ENCODE measurements at regions not wholly inside any gene's neighbourhood (a gene's known extent, or its start where the extent isn't known, plus 50 kb on each side); places are given as distances from the start of the nearest gene placed in this dataset.

DNA sequence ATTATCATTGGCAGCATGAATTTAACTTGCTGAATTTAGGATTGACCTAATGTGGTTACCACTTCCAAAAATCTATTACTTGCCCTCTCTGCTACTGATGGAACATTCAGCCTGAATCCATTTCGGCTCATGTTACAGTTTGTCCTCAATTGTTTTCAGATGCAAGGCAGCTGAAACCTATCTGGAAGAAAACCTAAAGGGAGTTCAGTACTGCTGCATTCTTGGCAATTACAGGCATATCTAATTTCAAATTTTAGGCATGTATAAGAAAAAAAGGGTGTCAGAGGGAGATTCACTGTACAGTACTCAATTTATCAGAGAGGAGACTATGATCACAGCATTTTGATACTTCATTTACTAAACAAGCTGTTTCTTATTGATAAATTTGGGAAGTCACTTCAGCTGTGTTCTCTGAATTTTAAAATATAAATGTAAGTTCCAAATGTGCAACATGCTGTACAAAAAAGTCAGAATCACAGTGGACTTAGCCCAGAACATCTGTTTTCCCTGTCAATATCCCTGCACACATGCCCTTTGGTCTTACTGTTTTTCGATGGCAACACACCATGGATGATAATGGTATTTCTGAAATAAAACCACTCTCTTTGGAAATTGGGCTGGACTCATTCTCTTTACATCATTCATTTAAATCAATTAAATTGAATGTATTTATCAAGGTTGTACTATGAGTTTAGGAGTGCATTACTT, 651.6 kb upstream of the ADGRL4 start:
- no peak for DNase-seq

DNA sequence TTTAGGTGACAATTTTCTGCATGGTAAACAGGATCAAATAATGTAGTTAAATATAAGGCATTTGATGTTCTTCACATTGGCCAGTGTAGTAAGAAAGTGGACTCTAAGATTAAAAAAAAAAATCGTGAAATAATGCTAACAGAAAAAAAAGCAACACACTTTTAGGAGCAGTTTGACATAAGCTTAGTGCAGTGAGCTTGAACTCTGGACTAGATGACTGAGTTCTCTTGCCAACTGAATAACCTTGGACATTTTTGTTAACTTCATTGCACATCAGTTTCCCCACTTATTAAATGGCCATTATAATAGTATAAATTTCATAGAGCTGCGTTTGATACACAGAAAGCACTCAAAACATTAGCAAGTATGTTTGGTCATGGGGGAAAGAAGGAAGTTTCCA, 649.3 kb upstream of the ADGRL4 start:
- DNase-seq, result no peak

DNA sequence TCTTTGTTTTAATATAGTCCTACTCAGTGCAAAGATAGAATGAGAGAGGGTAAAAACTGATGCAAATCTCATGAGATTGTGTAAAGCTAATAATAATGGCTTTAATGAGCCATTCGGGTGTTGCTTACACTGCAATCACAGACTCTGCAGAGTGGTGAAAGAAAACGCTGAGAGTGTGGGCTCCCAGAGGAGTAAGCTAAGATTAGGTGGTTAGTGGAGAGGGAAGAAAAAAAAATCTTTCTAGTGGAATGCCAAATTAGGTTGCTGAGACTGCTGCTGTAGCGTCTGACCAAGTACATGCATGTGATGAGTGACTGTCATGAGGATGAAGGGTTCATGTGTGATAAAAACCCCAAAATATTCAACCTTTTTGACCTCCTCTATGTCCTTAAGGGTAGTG, 645.9 kb upstream of the ADGRL4 start:
- DNase-seq, result no peak

DNA sequence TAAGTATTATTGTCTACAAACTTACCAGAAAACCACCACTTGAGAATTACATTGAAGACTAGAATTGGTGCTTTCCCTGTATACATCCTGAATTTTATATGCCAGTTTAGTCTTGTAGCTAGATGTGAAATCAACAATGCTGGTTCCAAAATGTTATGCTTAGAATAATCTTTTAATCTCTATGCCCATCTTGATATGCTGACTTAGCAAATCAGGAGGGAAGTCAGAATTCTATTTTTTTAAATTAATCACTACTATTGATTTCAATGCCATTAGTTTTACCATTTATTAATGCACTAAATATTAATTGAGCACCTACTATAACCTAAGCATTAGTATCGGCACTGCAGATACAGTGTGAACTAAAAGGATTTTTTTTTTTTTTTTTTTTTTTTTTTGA, 641.6 kb upstream of the ADGRL4 start:
- no peak for DNase-seq

DNA sequence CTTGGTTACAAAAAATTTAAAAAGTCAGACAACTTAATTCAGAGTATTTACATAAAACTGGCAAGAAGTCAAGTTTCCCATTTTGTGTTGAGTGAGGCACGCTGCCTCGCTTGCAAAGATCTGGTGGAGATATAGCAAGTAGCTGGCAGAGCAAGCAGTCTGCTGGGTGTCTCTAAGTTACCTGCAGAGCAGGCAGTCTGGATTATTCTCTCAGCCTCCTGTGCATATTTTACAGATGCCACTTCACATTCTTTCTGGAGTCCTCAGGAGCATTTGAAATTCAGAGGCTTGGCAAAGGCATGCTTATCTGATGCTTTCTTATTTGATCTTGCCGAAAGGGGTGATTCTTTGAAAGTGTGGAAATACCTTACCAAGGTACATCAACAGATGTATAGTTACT, 640.4 kb upstream of the ADGRL4 start:
- no peak for DNase-seq

DNA sequence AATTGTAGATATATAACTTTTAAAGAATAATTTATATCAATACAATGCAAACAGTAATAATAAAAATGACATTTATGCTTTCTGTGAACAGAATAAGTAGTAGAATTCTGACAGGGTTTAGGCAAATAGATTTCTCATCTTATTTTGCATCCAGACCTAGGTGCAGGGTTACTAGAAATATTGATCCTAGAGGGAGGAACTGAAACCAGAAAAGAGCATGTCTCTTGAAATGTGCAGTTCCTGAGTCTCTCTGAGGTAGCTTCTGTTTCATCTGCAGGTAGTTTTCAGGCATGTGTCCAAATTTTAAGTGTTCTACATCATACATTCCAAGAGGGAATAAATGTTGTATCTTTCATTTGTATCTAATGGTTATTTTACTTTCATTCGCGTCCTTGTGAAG, 631.9 kb upstream of the ADGRL4 start:
- no peak for DNase-seq

DNA sequence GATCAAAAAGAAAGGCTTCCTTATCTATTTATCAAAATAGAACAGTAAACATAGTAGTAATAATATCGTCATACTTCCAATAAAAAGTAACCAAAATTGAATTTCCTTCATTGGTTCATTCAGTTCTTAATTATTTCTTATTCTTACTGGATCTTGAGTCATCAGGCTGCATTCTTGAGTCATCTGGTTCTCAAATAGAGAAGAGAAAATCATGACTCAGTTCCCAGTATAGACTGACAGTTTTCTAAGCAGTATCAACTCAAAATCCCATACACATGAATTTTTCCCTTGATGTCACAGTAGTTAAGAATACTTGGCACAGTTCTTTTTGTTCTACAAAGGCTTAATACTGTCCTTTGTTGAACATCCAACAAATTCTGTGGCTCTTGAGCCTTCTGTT, 626.9 kb upstream of the ADGRL4 start:
- no peak for DNase-seq

DNA sequence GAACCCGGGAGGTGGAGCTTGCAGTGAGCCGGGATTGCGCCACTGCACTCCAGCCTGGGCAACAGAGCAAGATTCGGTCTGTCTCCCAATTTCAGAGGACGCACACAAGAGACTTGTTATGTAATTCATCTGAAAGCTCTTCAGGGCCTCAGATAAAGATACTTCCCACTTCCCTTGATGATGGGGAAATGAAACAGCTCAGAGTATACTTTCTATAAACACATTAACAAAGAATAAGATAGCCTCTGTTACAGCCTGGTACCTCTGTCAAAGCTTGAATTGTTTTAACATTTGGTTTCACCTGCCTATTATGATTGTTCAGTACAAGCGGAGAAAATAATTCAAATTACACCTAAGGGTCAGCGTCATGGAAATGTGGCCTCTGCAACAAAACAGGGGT, 622.9 kb upstream of the ADGRL4 start:
- no peak for DNase-seq

DNA sequence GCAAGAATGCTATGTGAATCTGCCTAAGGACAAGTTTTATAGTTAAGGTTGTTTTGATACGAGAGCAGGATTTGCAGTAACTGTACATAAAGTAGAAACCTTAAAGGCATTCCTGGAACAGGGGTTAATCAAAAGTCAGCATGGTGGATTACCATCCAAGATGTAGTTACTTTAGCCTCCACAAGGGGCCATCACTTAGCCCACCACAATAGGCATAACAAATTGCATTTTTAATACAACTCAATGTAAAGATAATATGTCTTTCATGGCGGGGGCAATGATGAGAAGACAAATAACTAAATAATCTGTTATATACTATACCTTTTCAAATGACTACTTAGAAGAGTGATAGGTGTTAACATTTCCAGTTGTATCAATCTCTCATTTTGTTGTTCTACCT, 611.2 kb upstream of the ADGRL4 start:
- no peak for DNase-seq

DNA sequence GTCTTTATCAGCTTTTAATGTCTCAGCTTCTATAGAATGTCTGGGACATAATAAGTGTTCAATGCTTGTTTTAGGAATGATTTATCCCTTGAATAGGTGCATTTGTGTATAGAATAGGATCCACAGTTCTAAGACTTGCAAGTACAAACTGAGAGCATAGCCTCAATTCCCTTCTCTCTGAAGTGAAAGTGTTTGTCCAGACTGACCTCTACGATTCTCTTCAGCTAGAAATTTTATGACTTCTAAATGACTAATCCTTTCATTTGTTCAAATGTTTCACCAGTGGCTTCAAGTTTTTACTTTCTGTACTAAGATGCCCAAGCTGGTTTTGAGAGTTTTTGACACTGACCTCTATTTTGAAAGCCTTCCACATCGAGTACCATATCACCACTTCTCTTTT, 608.2 kb upstream of the ADGRL4 start:
- no peak for DNase-seq

DNA sequence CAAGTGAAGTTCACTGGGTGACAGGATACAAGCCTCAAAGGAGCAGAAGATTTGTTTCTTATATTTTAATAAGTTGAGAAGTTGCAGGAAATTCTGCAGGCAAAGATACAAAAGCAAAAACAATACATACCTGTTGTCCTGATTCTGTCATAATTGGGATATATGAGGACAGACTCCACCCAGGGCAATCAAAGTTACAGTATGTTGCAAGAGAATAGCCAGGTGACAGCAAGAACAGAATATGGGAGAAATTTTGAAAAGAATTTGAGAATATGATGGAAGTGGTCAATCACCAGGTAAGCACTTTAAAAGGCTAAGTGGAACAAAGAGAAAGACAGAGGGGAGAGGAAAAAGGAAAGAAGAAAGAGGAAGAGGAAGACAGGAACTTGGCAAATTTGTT, 607.6 kb upstream of the ADGRL4 start:
- no peak for DNase-seq

DNA sequence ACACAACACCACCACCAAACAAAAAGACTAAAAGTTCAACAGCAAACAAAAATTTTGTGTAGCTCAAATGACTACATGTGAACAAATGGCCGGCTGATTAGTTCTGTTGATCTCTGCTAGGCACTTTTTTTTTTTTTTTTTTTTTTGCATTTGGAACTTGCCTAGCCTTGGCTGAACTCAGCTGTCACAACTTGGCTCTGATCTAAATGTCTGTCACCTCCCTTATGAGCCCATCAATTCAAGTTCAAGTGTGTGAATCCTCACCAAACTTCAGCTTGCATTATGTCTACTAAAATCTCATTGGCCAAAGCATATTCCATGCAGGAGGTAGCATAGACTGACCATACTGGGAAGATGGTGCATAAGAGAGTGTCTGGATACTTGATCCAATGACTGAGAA, 606.5 kb upstream of the ADGRL4 start:
- no peak for DNase-seq

DNA sequence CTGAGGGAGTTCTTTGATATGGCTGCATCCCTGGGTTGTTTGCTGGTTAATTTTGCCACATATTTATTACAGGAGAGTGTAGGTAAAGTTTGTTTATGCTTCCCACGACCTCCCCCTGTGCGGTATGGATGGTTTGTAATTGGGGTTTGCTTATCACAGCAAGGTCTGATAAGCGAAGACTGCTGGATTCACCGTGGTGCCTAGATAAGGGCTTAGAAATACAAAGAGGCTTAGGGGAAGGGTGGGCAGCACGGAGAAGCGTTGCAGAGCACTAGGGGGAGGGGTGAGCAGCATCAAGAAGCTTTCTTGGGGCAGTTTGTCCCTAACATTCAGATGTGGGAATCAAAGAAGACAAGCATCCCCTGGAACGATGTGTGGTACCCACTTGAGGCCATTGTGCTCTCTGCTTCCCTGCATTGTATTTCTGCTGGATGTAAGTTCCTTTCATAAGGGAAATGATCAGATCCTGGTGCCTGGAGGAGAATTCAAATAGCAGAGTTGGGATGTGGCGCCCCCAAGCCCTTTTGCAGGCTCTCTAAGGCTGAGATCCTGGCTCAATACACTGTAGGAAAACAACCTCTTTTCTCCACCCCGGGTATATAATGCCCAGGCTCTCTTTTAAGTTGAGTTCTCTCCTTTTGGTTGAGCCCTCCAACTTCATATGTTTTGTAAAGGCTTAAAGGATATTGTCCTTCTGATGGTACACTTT, 598.1 kb upstream of the ADGRL4 start:
- no peak for DNase-seq

DNA sequence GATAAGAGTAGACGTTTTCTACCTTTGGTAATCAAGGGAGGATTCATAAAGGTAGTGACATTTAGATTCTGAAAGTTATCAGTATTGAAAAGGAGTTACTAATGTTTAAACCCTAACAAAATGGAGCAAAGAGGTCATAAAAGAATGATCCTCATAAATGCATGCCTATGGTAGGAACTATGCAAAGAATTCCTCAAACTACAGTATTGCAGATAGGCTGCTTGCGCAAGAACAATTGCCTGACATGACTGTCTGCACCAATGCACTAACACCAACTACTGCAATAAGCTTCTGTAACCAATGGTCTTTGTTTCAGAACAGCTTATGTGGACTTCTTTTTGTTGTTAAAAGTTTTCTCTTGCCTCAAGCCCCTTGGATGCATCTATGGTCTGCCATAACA, 597.3 kb upstream of the ADGRL4 start:
- no peak for DNase-seq

DNA sequence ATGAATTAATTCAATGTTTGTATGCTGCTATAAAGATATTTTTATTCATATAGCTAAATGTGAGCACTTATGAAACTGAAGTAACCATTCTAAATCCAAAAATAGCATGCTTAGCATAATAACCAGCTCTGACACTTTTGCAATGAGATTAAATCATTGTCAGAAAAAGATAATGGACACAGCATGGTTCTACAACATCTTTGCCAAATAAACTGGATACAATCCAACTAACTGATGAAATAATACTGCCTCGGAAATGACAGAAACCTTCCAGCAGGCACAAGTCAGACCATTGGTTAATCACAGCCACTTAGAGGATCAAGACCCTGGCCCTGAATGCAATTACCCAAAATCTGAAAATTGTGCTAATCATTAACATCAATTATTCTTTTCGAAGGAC, 592.7 kb upstream of the ADGRL4 start:
- no peak for DNase-seq

DNA sequence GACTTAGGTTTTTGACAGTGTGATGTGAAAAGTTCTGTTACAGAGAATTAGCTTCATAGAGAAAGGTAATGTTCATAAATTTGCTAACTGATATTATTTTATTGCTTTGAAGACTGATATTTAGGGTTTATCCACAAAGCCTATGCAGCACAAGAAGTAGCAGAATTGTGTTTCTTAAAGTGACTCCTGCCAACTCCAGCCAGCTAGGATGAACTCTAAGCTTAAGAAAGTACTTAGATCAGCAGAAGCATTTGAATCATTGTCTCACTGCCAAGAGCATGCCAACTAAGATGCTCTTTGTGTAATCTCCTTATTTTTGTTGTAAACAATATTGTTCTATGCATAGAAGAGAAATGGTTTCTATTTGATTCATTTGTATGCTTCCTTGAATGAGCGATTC, 589.4 kb upstream of the ADGRL4 start:
- no peak for DNase-seq

DNA sequence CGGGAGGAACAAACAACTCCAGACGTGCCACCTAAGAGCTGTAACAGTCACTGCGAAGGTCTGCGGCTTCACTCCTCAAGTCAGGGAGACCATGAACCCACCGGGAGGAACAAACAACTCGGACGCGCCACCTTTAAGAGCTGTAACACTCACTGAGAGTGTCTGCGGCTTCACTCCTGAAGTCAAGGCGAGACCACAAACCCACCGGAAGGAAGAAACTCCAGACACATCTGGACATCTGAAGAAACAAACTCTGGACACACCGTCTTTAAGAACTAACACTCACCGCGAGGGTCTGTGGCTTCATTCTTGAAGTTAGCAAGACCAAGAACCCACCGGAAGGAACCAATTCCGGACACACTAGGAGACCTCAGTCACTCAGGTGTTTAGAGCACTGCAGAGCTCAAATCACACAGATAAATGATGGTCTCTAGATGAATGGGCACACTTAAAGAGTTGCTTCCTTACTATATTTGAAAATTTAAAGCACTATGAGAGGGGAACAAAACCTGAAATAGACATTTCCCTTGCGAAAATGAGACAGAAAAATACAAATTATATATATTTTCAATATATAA, 587.7 kb upstream of the ADGRL4 start:
- no peak for DNase-seq

DNA sequence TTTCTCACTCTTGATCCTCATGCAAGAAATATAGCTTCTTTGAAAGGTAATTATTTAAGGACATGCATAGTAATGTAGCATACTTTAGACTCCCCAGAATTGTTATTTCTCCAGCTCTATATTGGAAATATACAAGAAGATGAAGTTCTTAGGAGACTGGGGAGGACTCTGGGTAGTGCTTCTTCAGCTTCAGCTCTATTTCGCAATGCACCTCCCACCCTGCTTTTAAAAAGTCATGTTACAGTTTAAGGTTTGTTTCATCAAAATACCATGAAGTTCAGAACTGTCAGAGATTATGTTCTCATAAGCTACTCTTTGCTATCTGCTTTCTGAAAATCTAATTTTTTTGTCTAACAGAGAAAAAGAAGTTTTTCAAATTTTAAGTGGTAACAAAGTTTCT, 586.2 kb upstream of the ADGRL4 start:
- no peak for DNase-seq

DNA sequence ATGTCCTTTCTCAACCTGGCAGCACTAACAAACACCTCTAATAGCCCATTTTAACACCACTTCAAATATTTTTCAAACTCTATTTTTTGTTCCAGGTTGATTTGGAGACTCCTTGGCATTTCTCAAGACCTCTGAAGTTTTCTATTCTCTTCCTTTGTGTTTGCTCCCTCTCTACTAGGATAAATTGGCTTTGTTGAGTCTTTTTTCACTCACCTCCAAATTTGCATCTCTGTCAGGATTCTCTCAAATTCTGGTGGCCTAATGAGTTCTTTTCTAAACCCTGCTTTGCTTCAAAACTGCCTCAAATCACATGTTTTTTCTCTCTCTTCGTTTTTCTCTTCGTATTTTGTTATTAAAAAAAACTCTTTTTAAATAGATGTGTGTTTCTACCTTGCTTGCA, 582.2 kb upstream of the ADGRL4 start:
- DNase-seq, result no peak

DNA sequence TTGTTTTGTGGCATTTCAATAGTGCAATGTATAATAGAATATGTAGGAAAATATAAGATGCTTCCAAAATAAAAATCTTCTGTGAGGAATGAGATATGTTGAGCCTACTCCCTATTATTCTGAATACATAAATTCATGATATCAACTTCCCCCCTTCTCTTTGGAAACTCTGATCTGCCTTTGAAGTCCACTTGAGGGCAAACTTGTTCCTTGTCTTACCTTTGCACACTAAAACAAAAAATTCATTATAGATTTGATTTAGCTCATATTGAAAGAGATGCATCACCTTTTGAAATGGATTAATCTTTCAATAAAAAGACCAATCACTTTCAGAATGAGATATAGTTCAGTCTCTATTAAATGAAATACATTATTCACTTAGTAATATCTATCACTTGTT, 580.7 kb upstream of the ADGRL4 start:
- DNase-seq, result no peak

DNA sequence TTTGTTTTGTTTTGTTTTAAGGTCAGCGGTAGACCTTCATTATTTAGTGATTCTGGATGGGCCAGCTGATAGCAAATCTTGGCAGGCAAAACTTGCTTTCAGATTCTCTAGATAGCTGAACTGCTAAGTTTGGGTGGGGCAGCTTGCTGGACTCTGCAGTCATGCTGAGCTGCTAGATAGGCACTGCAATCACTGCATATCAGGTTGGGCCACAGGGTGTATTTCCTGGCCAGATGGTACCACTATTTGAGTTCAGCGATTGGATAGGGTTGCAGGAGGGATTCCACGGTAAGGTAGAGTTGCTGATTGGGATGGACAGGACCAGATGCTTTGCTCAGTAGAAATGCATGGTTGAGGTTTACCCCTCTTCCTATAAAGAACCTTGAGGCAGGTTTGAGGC, 579.3 kb upstream of the ADGRL4 start:
- DNase-seq, result no peak

DNA sequence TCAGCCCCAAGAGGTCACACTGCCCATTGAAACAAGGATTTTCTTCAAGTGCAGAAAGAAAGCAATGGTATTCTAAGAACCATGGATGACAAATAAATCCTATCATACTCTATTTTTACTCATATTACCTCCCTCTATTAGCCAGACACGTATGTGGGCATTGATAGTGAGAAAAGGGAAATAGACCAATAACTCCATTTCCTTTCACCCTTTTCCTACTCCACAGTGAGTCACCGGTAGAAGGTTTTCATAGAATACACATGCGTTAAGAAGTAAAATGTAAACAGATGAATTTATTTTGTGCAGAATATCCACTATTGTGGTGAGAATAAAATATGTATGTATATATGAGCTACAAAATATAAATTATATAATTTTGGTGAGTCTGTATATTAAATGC, 568.9 kb upstream of the ADGRL4 start:
- no peak for DNase-seq

DNA sequence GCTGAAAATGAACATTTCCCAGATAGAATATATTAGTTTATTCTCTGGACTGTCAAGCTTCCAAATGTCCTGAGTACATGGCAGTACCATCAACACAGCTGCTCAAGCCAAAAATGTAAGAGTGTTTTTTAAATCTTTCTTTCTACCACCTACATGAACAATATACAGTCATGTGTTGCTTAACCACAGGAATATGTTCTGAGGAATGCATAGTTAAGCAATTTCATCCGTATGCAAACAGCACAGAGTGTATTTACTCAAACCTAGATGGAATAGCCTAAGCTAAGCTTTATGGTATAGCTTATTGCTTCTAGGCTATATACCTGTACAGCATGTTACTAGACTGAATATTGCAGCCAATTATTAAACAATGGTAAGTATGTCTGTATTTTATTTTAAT, 561.9 kb upstream of the ADGRL4 start:
- DNase-seq, result no peak

DNA sequence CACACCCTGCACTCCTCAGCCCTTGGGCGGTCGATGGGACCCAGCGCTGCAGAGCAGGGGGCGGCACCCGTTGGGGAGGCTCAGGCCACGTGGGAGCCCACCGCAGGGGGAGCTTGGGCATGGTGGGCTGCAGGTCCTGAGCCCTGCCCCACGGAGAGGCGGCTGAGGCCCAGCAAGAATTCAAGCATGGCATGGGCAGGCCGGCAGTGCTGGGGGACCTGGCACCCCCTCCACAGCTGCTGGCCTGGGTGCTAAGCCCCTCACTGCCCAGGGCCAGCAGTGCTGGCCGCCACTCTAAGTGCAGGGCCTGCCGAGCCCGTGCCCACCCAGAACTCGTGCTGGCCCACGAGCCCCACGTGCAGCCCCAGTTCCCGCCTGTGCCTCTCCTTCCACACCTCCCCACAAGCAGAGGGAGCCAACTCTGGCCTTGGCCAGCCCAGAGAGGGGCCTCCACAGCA, 555.0 kb upstream of the ADGRL4 start:
- no peak for DNase-seq

Data from right kidney (tissue), 1 donor.